ENCODE measurements at regions not wholly inside any gene's neighbourhood (a gene's known extent, or its start where the extent isn't known, plus 50 kb on each side); places are given as distances from the start of the nearest gene placed in this dataset.

GRCh38 chr4:185987961-185988627 lies 80.9 kb upstream of the TLR3 start:
- Histone ChIP-seq H3K79me2 (ENCODE audit: low read length) (no peaks in the 10 kb centered on the region), H3K27me3 (ENCODE audit: low read depth, low read length) (no peaks in the 10 kb centered on the region), H2AFZ (ENCODE audit: low read depth, low read length) (no peak overlapping the region), H3K4me3 (ENCODE audit: low read length) (no peak overlapping the region), H3K4me1 (ENCODE audit: low read length) (no peaks in the 10 kb centered on the region), H3K9me3 (ENCODE audit: insufficient read depth, low read length) (no peaks in the 10 kb centered on the region), H3K36me3 (replicated peaks; ENCODE audit: low read depth, low read length) (no peaks in the 10 kb centered on the region), H4K20me1 (ENCODE audit: insufficient read depth, low read length) (no peaks in the 10 kb centered on the region), H3K9ac (ENCODE audit: low read length) (no peak overlapping the region), H3K4me2 (ENCODE audit: low read length) (no peak overlapping the region), H3K27ac (ENCODE audit: low read length) (no peak overlapping the region)
- TF ChIP-seq, protein P1, sequence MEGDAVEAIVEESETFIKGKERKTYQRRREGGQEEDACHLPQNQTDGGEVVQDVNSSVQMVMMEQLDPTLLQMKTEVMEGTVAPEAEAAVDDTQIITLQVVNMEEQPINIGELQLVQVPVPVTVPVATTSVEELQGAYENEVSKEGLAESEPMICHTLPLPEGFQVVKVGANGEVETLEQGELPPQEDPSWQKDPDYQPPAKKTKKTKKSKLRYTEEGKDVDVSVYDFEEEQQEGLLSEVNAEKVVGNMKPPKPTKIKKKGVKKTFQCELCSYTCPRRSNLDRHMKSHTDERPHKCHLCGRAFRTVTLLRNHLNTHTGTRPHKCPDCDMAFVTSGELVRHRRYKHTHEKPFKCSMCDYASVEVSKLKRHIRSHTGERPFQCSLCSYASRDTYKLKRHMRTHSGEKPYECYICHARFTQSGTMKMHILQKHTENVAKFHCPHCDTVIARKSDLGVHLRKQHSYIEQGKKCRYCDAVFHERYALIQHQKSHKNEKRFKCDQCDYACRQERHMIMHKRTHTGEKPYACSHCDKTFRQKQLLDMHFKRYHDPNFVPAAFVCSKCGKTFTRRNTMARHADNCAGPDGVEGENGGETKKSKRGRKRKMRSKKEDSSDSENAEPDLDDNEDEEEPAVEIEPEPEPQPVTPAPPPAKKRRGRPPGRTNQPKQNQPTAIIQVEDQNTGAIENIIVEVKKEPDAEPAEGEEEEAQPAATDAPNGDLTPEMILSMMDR (IDR thresholded peaks at IDR 0.05; ENCODE audit: low read depth, low read length), result no peak
- no peak for TF ChIP-seq EZH2phosphoT487 (IDR thresholded peaks at IDR 0.05; ENCODE audit: low read depth)

GRCh38 chr4:185991770-185992169 lies 77.2 kb upstream of the TLR3 start:
- Histone ChIP-seq H3K9ac (ENCODE audit: low read length) (no peak overlapping the region), H3K9me3 (ENCODE audit: insufficient read depth, low read length) (no peaks in the 10 kb centered on the region), H3K4me1 (ENCODE audit: low read length) (no peaks in the 10 kb centered on the region), H3K4me2 (ENCODE audit: low read length) (no peak overlapping the region), H3K4me3 (ENCODE audit: low read length) (no peak overlapping the region), H3K79me2 (ENCODE audit: low read length) (no peaks in the 10 kb centered on the region), H2AFZ (ENCODE audit: low read depth, low read length) (no peak overlapping the region), H4K20me1 (ENCODE audit: insufficient read depth, low read length) (no peaks in the 10 kb centered on the region), H3K27ac (ENCODE audit: low read length) (no peak overlapping the region), H3K27me3 (ENCODE audit: low read depth, low read length) (no peaks in the 10 kb centered on the region), H3K36me3 (replicated peaks; ENCODE audit: low read depth, low read length) (no peaks in the 10 kb centered on the region)
- TF ChIP-seq, protein P1 (IDR thresholded peaks at IDR 0.05; ENCODE audit: low read depth, low read length), result no peak
- no peak for TF ChIP-seq EZH2phosphoT487 (IDR thresholded peaks at IDR 0.05; ENCODE audit: low read depth)

DNA sequence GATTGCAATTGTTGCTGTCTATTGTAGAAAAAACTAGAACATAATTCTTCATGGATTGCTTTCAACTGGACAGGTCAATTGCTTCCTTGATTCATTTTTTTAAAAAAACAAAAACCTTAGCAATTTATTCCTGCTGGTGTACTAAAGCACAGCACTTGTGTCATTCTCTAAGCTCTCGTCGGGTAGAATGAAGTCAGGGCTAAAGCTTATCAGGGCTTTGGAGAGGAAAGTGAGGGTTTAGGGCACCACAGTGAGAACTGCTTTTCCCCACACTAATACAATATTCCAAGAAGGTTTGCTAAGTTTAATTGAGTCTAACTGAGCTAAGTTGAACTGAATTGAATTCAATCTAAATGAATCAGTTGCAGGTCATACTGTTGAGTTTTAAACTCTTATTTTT lies 76.4 kb upstream of the TLR3 start:
- Histone ChIP-seq H3K4me3 (ENCODE audit: low read length) (no peak overlapping the region), H3K4me2 (ENCODE audit: low read length) (no peak overlapping the region), H4K20me1 (ENCODE audit: insufficient read depth, low read length) (no peaks in the 10 kb centered on the region), H2AFZ (ENCODE audit: low read depth, low read length) (no peak overlapping the region), H3K9me3 (ENCODE audit: insufficient read depth, low read length) (no peaks in the 10 kb centered on the region), H3K79me2 (ENCODE audit: low read length) (no peaks in the 10 kb centered on the region), H3K36me3 (replicated peaks; ENCODE audit: low read depth, low read length) (no peaks in the 10 kb centered on the region), H3K9ac (ENCODE audit: low read length) (no peak overlapping the region), H3K4me1 (ENCODE audit: low read length) (no peaks in the 10 kb centered on the region), H3K27ac (ENCODE audit: low read length) (no peak overlapping the region), H3K27me3 (ENCODE audit: low read depth, low read length) (no peaks in the 10 kb centered on the region)
- TF ChIP-seq EZH2phosphoT487 (IDR thresholded peaks at IDR 0.05; ENCODE audit: low read depth), result no peak
- TF ChIP-seq, protein P1 (IDR thresholded peaks at IDR 0.05; ENCODE audit: low read depth, low read length), result no peak

GRCh38 chr4:185993328-185993973 lies 75.5 kb upstream of the TLR3 start:
- no peaks in the 10 kb centered on the region for H3K4me1 ChIP-seq (ENCODE audit: low read length)
- H3K9me3 ChIP-seq (ENCODE audit: insufficient read depth, low read length), result no peaks in the 10 kb centered on the region
- no peak overlapping the region for H2AFZ ChIP-seq (ENCODE audit: low read depth, low read length)
- no peak overlapping the region for H3K9ac ChIP-seq (ENCODE audit: low read length)
- no peak overlapping the region for H3K4me2 ChIP-seq (ENCODE audit: low read length)
- no peaks in the 10 kb centered on the region for H3K36me3 ChIP-seq (replicated peaks; ENCODE audit: low read depth, low read length)
- no peaks in the 10 kb centered on the region for H3K27me3 ChIP-seq (ENCODE audit: low read depth, low read length)
- no peaks in the 10 kb centered on the region for H4K20me1 ChIP-seq (ENCODE audit: insufficient read depth, low read length)
- H3K4me3 ChIP-seq (ENCODE audit: low read length), result no peak overlapping the region
- H3K79me2 ChIP-seq (ENCODE audit: low read length), result no peaks in the 10 kb centered on the region
- TF ChIP-seq, protein P1 (IDR thresholded peaks at IDR 0.05; ENCODE audit: low read depth, low read length), result no peak
- no peak for TF ChIP-seq EZH2phosphoT487 (IDR thresholded peaks at IDR 0.05; ENCODE audit: low read depth)
- H3K27ac ChIP-seq (ENCODE audit: low read length), result no peak overlapping the region
